ENCODE measurements at regions not wholly inside any gene's neighbourhood (a gene's known extent, or its start where the extent isn't known, plus 50 kb on each side); places are given as distances from the start of the nearest gene placed in this dataset.

GRCh38 chr4:116906758-116907157 is 178.6 kb downstream of the TRAM1L1 start:
- TF ChIP-seq, protein P1, sequence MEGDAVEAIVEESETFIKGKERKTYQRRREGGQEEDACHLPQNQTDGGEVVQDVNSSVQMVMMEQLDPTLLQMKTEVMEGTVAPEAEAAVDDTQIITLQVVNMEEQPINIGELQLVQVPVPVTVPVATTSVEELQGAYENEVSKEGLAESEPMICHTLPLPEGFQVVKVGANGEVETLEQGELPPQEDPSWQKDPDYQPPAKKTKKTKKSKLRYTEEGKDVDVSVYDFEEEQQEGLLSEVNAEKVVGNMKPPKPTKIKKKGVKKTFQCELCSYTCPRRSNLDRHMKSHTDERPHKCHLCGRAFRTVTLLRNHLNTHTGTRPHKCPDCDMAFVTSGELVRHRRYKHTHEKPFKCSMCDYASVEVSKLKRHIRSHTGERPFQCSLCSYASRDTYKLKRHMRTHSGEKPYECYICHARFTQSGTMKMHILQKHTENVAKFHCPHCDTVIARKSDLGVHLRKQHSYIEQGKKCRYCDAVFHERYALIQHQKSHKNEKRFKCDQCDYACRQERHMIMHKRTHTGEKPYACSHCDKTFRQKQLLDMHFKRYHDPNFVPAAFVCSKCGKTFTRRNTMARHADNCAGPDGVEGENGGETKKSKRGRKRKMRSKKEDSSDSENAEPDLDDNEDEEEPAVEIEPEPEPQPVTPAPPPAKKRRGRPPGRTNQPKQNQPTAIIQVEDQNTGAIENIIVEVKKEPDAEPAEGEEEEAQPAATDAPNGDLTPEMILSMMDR (IDR thresholded peaks at IDR 0.05): no peak
- TF ChIP-seq POLR2A (IDR thresholded peaks at IDR 0.05): no peak

Data from sigmoid colon (tissue), 3 donors.